GM18870 (cell line): ENCODE measurements at regions not wholly inside any gene's neighbourhood (a gene's known extent, or its start where the extent isn't known, plus 50 kb on each side); places are given as distances from the start of the nearest gene placed in this dataset.

Source experiments
- ATAC-seq: cut with Tn5 transposase; IDR thresholded peaks from one replicate; pipeline ENCODE4 v1.9.1; 2021; ENCODE audit warnings: moderate library complexity; ENCODE audit not compliant: unreplicated experiment

- no peak for ATAC-seq
Measured at GRCh38 chr5:56595566-56595965, 219.8 kb upstream of the MAP3K1 start.

GRCh38 chr5:56594792-56595191 lies 220.6 kb upstream of the MAP3K1 start:
- ATAC-seq, result no peak

GRCh38 chr5:56591081-56591480 lies 224.3 kb upstream of the MAP3K1 start:
- no peak for ATAC-seq

- ATAC-seq, result no peak
Measured at GRCh38 chr5:56589481-56589860, 225.9 kb upstream of the MAP3K1 start.

GRCh38 chr5:56588636-56589480 lies 226.5 kb upstream of the MAP3K1 start:
- peak; percentile 99 for ATAC-seq

GRCh38 chr5:56588131-56588487 lies 227.2 kb upstream of the MAP3K1 start:
- no peak for ATAC-seq

- no peak for ATAC-seq
Measured at GRCh38 chr5:56587381-56588130, 227.8 kb upstream of the MAP3K1 start.

- no peak for ATAC-seq
Measured at GRCh38 chr5:56585999-56586691, 229.2 kb upstream of the MAP3K1 start.

GRCh38 chr5:56585461-56585860 lies 229.9 kb upstream of the MAP3K1 start:
- no peak for ATAC-seq

- ATAC-seq, result no peak
Measured at GRCh38 chr5:56581426-56581825, 233.9 kb upstream of the MAP3K1 start.

GRCh38 chr5:56580864-56581263 lies 234.5 kb upstream of the MAP3K1 start:
- no peak for ATAC-seq

GRCh38 chr5:56575821-56576220 lies 239.5 kb upstream of the MAP3K1 start:
- no peak for ATAC-seq

- ATAC-seq, result no peak
Measured at GRCh38 chr5:56574778-56575177, 240.6 kb upstream of the MAP3K1 start.

GRCh38 chr5:56569566-56569965 lies 245.8 kb upstream of the MAP3K1 start:
- no peak for ATAC-seq

GRCh38 chr5:56569076-56569475 lies 246.3 kb upstream of the MAP3K1 start:
- ATAC-seq, result no peak

GRCh38 chr5:56567278-56567677 lies 248.1 kb upstream of the MAP3K1 start:
- no peak for ATAC-seq

- no peak for ATAC-seq
Measured at GRCh38 chr5:56566374-56567249, 248.7 kb upstream of the MAP3K1 start.

GRCh38 chr5:56565644-56566043 lies 249.7 kb upstream of the MAP3K1 start:
- no peak for ATAC-seq

GRCh38 chr5:56565283-56565615 lies 250.1 kb upstream of the MAP3K1 start:
- ATAC-seq, result no peak

- ATAC-seq, result no peak
Measured at GRCh38 chr5:56564541-56565282, 250.6 kb upstream of the MAP3K1 start.
